ENCODE measurements at regions not wholly inside any gene's neighbourhood (a gene's known extent, or its start where the extent isn't known, plus 50 kb on each side); places are given as distances from the start of the nearest gene placed in this dataset.

- no peaks in the 10 kb centered on the region for H3K27me3 ChIP-seq (ENCODE audit: low read depth)
- TF ChIP-seq CTCF (IDR thresholded peaks at IDR 0.05; ENCODE audit: borderline replicate concordance): no peak
- H3K4me1 ChIP-seq: no peaks in the 10 kb centered on the region
- no peak overlapping the region for H3K27ac ChIP-seq (replicated peaks)
- DNase-seq: no peak
- H3K9me3 ChIP-seq (replicated peaks): peaks cover 33% of the 10 kb centered on the region
- H3K4me3 ChIP-seq: no peak overlapping the region
- intact Hi-C loops (cut with micrococcal nuclease): no loop called here
- H3K36me3 ChIP-seq: no peaks in the 10 kb centered on the region
Measured at GRCh38 chr5:27402828-27403227, 364.4 kb upstream of the CDH9 start.

- H3K36me3 ChIP-seq: no peaks in the 10 kb centered on the region
- no peaks in the 10 kb centered on the region for H3K4me1 ChIP-seq
- no peak for TF ChIP-seq CTCF (IDR thresholded peaks at IDR 0.05; ENCODE audit: borderline replicate concordance)
- H3K9me3 ChIP-seq (replicated peaks): peaks cover 33% of the 10 kb centered on the region
- H3K27me3 ChIP-seq (ENCODE audit: low read depth): no peaks in the 10 kb centered on the region
- DNase-seq: no peak
- intact Hi-C loops (cut with micrococcal nuclease): no loop called here
- H3K27ac ChIP-seq (replicated peaks): no peak overlapping the region
- H3K4me3 ChIP-seq: no peak overlapping the region
Measured at GRCh38 chr5:27396998-27397397, 358.6 kb upstream of the CDH9 start.

- no peak for TF ChIP-seq CTCF (IDR thresholded peaks at IDR 0.05; ENCODE audit: borderline replicate concordance)
- Histone ChIP-seq H3K27me3 (ENCODE audit: low read depth) (no peaks in the 10 kb centered on the region), H3K9me3 (replicated peaks) (peaks cover 8% of the 10 kb centered on the region), H3K4me3 (no peak overlapping the region), H3K4me1 (no peaks in the 10 kb centered on the region), H3K27ac (replicated peaks) (no peak overlapping the region), H3K36me3 (no peaks in the 10 kb centered on the region)
- no peak for DNase-seq
- intact Hi-C loops (cut with micrococcal nuclease): no loop called here
Measured at GRCh38 chr5:27392716-27393115, 354.3 kb upstream of the CDH9 start.

GRCh38 chr5:27389696-27390095 is 351.3 kb upstream of the CDH9 start:
- no peak for TF ChIP-seq CTCF (IDR thresholded peaks at IDR 0.05; ENCODE audit: borderline replicate concordance)

GRCh38 chr5:27388755-27389154 is 350.4 kb upstream of the CDH9 start:
- no peaks in the 10 kb centered on the region for H3K27me3 ChIP-seq (ENCODE audit: low read depth)
- H3K4me3 ChIP-seq: no peak overlapping the region
- no peak overlapping the region for H3K27ac ChIP-seq (replicated peaks)
- H3K4me1 ChIP-seq: no peaks in the 10 kb centered on the region
- no peak for DNase-seq
- no peaks in the 10 kb centered on the region for H3K36me3 ChIP-seq
- H3K9me3 ChIP-seq (replicated peaks): peaks cover 4% of the 10 kb centered on the region
- intact Hi-C loops (cut with micrococcal nuclease): no loop called here
- no peak for TF ChIP-seq CTCF (IDR thresholded peaks at IDR 0.05; ENCODE audit: borderline replicate concordance)

More at GRCh38 chr5:27389696-27390095, 351.3 kb upstream of the CDH9 start:
- Histone ChIP-seq H3K27me3 (ENCODE audit: low read depth) (no peaks in the 10 kb centered on the region), H3K4me1 (no peaks in the 10 kb centered on the region), H3K36me3 (no peaks in the 10 kb centered on the region), H3K9me3 (replicated peaks) (peaks cover 4% of the 10 kb centered on the region), H3K4me3 (no peak overlapping the region), H3K27ac (replicated peaks) (no peak overlapping the region)
- DNase-seq: no peak
- intact Hi-C loops (cut with micrococcal nuclease): no loop called here

Data from left ventricle myocardium inferior (tissue), 1 donor.